ENCODE measurements at regions not wholly inside any gene's neighbourhood (a gene's known extent, or its start where the extent isn't known, plus 50 kb on each side); places are given as distances from the start of the nearest gene placed in this dataset.

DNA sequence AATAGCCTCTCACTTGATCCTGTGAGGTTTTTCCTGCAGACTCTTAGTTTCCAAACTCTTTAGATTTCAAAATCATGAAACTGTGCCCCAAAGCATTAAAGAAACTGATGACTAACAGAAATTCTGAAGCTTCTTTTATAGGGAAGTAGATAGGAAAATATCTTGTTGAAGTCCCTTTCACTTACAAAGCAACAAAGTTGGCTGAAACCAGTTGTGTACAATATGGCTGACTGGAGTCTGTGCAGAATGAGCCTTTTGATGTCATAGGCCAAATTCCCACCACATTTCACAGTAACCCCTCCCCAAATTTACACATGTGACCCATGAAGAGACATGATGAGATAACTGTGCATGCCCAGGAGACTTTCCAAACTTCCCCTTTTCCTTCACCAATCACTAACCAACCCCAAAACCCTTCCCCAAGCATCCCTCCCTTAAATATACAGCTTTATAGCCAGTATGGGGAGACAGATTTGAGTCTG lies 61.7 kb upstream of the NCK2 start:
- no peak for TF ChIP-seq EZH2phosphoT487 (IDR thresholded peaks at IDR 0.05; ENCODE audit: borderline replicate concordance, low read length)
- TF ChIP-seq, protein P1, sequence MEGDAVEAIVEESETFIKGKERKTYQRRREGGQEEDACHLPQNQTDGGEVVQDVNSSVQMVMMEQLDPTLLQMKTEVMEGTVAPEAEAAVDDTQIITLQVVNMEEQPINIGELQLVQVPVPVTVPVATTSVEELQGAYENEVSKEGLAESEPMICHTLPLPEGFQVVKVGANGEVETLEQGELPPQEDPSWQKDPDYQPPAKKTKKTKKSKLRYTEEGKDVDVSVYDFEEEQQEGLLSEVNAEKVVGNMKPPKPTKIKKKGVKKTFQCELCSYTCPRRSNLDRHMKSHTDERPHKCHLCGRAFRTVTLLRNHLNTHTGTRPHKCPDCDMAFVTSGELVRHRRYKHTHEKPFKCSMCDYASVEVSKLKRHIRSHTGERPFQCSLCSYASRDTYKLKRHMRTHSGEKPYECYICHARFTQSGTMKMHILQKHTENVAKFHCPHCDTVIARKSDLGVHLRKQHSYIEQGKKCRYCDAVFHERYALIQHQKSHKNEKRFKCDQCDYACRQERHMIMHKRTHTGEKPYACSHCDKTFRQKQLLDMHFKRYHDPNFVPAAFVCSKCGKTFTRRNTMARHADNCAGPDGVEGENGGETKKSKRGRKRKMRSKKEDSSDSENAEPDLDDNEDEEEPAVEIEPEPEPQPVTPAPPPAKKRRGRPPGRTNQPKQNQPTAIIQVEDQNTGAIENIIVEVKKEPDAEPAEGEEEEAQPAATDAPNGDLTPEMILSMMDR (IDR thresholded peaks at IDR 0.05; ENCODE audit: low read depth, low read length, poor library complexity, severe bottlenecking) = no peak

Measured in DOHH2 (cell line).